ENCODE measurements at regions not wholly inside any gene's neighbourhood (a gene's known extent, or its start where the extent isn't known, plus 50 kb on each side); places are given as distances from the start of the nearest gene placed in this dataset.

GRCh38 chr4:152009983-152010709 lies 249.3 kb upstream of the GATB start:
- DNase-seq: no peak
- TF ChIP-seq, protein P1, sequence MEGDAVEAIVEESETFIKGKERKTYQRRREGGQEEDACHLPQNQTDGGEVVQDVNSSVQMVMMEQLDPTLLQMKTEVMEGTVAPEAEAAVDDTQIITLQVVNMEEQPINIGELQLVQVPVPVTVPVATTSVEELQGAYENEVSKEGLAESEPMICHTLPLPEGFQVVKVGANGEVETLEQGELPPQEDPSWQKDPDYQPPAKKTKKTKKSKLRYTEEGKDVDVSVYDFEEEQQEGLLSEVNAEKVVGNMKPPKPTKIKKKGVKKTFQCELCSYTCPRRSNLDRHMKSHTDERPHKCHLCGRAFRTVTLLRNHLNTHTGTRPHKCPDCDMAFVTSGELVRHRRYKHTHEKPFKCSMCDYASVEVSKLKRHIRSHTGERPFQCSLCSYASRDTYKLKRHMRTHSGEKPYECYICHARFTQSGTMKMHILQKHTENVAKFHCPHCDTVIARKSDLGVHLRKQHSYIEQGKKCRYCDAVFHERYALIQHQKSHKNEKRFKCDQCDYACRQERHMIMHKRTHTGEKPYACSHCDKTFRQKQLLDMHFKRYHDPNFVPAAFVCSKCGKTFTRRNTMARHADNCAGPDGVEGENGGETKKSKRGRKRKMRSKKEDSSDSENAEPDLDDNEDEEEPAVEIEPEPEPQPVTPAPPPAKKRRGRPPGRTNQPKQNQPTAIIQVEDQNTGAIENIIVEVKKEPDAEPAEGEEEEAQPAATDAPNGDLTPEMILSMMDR (conservative IDR thresholded peaks at IDR 0.05): no peak

More at GRCh38 chr4:152009983-152010709, 249.3 kb upstream of the GATB start:
- Mint-ChIP-seq H3K4me1 (peaks cover 33 to 36% of the 10 kb centered on the region in 2 experiments), H3K9me3 (peaks cover 11 to 20% of the 10 kb centered on the region in 2 experiments; a peak in 4 of 5 replicates), H3K4me3 (no peak overlapping the region), H3K36me3 (ENCODE audit: insufficient read depth in 1 of 3, low read depth in 3 of 3) (peaks cover 0 to 13% (median 11%) of the 10 kb centered on the region in 3 experiments; a peak in 6 of 7 replicates), H3K27ac (no peak overlapping the region; a peak in 2 of 7 replicates), H3K27me3 (ENCODE audit: low read depth) (no peaks in the 10 kb centered on the region)
- Histone ChIP-seq H2BK12ac (ENCODE audit: insufficient read length, low read depth, low read length) (no peak overlapping the region), H4K5ac (ENCODE audit: insufficient read length, low read depth, low read length) (no peak overlapping the region), H2BK20ac (ENCODE audit: low read depth, low read length, poor library complexity, severe bottlenecking) (no peak overlapping the region), H3K79me1 (ENCODE audit: insufficient read depth, low read depth, low read length, poor library complexity, severe bottlenecking) (no peaks in the 10 kb centered on the region), H3K56ac (ENCODE audit: insufficient read length, low read depth, low read length) (no peak overlapping the region), H3K14ac (ENCODE audit: insufficient read depth, low read length) (no peak overlapping the region), H3T11ph (ENCODE audit: low read length) (no peak overlapping the region), H4K20me1 (ENCODE audit: control insufficient read depth, insufficient read depth, insufficient read length) (no peaks in the 10 kb centered on the region), H2AFZ (ENCODE audit: low read length) (no peak overlapping the region), H4K8ac (replicated peaks; ENCODE audit: insufficient read length, low read depth, low read length) (no peak overlapping the region), H3K27ac (ENCODE audit: insufficient read length, low read depth, low read length) (no peak overlapping the region), H2BK15ac (ENCODE audit: low read depth, low read length) (no peak overlapping the region), H4K91ac (ENCODE audit: insufficient read length, low read depth, low read length) (no peak overlapping the region), H3K4me1 (ENCODE audit: insufficient read depth, low read length) (peaks cover 5% of the 10 kb centered on the region; the same call in 1 of the 2 replicates), H2AK5ac (ENCODE audit: insufficient read length, low read length) (no peak overlapping the region), H3K79me2 (ENCODE audit: insufficient read depth, low read length) (no peaks in the 10 kb centered on the region), H3K18ac (ENCODE audit: insufficient read length, low read depth, low read length) (no peak overlapping the region), H3K9ac (ENCODE audit: extremely low read depth, insufficient read length, low read length) (no peak overlapping the region), H3K27me3 (ENCODE audit: insufficient read depth, low read length) (no peaks in the 10 kb centered on the region), H2BK120ac (ENCODE audit: low read depth, low read length, poor library complexity, severe bottlenecking) (no peak overlapping the region), H3K9me3 (ENCODE audit: control insufficient read depth, low read depth, low read length) (no peaks in the 10 kb centered on the region), H2BK5ac (ENCODE audit: insufficient read length, low read length) (no peak overlapping the region), H3K4me2 (ENCODE audit: insufficient read depth, insufficient read length, low read length) (no peak overlapping the region), H3K23ac (ENCODE audit: insufficient read length, low read depth, low read length) (no peak overlapping the region), H3K23me2 (ENCODE audit: insufficient read length, low read depth, low read length, poor library complexity, severe bottlenecking) (no peaks in the 10 kb centered on the region), H3K4ac (ENCODE audit: low read depth, low read length) (no peak overlapping the region)
- no CpG with 5 or more reads among the region's 8 CpGs for WGBS (ENCODE audit: extremely low coverage, insufficient read length, low lambda C conversion rate)
